Stomach (tissue), 8 donors: ENCODE measurements at regions not wholly inside any gene's neighbourhood (a gene's known extent, or its start where the extent isn't known, plus 50 kb on each side); places are given as distances from the start of the nearest gene placed in this dataset.

ENCODE experiments used
- DNase-seq, 2 donors: peaks; one replicate each; pipeline versions ENCODE4 v3.0.0 to v3.0.0-alpha.2; 2013 to 2019
- H3K27ac ChIP-seq, 5 donors: fragments of 200-600 bp in 4 of 5; sonication (generic) in 4 of 5; one replicate each; pipeline ENCODE4 v1.5.1; 2013 to 2019; ENCODE audit warnings: mild to moderate bottlenecking in 1 of 5, moderate library complexity in 1 of 5
- H3K27me3 ChIP-seq, 3 donors: fragments of 200-600 bp; sonication (generic); one replicate each; pipeline ENCODE4 v1.5.1; 2017 to 2019; ENCODE audit warnings: mixed run types in 1 of 3
- H3K36me3 ChIP-seq, 4 donors: fragments of 200-600 bp; sonication (generic); 1 replicate in 3 of 4; 2 replicates in 1 of 4; pipeline ENCODE4 v1.5.1; 2016 to 2019
- H3K4me1 ChIP-seq, 4 donors: fragments of 200-600 bp; sonication (generic); one replicate each; pipeline ENCODE4 v1.5.1; 2016 to 2019
- H3K4me3 ChIP-seq, 4 donors: fragments of 200-600 bp; sonication (generic) in 3 of 4; one replicate each; pipeline ENCODE4 v1.5.1; 2016 to 2019; ENCODE audit warnings: mild to moderate bottlenecking in 1 of 4
- H3K9me3 ChIP-seq, 4 donors: fragments of 200-600 bp; sonication (generic); one replicate each; pipeline ENCODE4 v1.5.1; 2016 to 2019
- CTCF ChIP-seq, 7 experiments: fragments of 450-650 bp in 4 of 7; fragments of 200-600 bp in 3 of 7; sonication (generic) in 3 of 7; IDR thresholded peaks; one replicate each; pipeline ENCODE4 v1.5.1; 2016 to 2019; ENCODE audit warnings: antibody characterized with exemption in 7 of 7, control low read depth in 2 of 7, mild to moderate bottlenecking in 1 of 7
- EP300 ChIP-seq: sonication (generic); formaldehyde crosslinking; IDR thresholded peaks from one replicate; pipeline ENCODE4 v1.6.1; 2017; ENCODE audit warnings: antibody characterized with exemption
- POLR2A ChIP-seq, 4 donors: fragments of 450-650 bp; IDR thresholded peaks; one replicate each; pipeline ENCODE4 v1.6.1; 2016; ENCODE audit warnings: antibody characterized with exemption in 4 of 4, control low read depth in 2 of 4, mild to moderate bottlenecking in 1 of 4, moderate library complexity in 1 of 4
- POLR2AphosphoS5 ChIP-seq, 3 donors: sonication (generic); formaldehyde crosslinking; IDR thresholded peaks; one replicate each; pipeline ENCODE4 v1.6.1; 2016; ENCODE audit warnings: antibody characterized with exemption in 3 of 3
- WGBS, 5 donors: extraction: QIAGEN DNeasy Blood & Tissue Kit in 3 of 5; methylation state at CpG; one replicate each; pipeline versions ENCODE4 v1.1.5 to v1.1.7; 2013 to 2018; 5-methylcytosine and 5-hydroxymethylcytosine counted together
- intact Hi-C: fragments of 100-400 bp; cut with DNase I; formaldehyde crosslinking; loops from one replicate; pipeline ENCODE4 v1.15.1; 2023; ENCODE audit warnings: low total_unique reads
- donor health status: healthy with polysubstance abuse.
- donor health status: Bipolar disorder and iron deficiency.
- donor health status: healthy.

- no peaks in the 10 kb centered on the region for H3K36me3 ChIP-seq
- H3K9me3 ChIP-seq: peaks cover 0 to 8% (median 0%) of the 10 kb centered on the region in 4 donors
- no peak for DNase-seq
- intact Hi-C loops: loop anchor here (10.0 kb wide), 1 partner anchor 90 kb away; no protein-coding TSS in a partner anchor
- no peaks in the 10 kb centered on the region for H3K4me1 ChIP-seq
- TF ChIP-seq EP300 (no peak), POLR2A (IDR thresholded peaks at IDR 0.05) (no peak), POLR2AphosphoS5 (IDR thresholded peaks at IDR 0.05) (no peak), CTCF (IDR thresholded peaks at IDR 0.05) (no peak)
- H3K27ac ChIP-seq: no peak overlapping the region
- WGBS, 5 donors: 70 to 77% (median 74%) methylated on average over 4 of the region's 4 CpGs
- H3K4me3 ChIP-seq: no peak overlapping the region
- no peaks in the 10 kb centered on the region for H3K27me3 ChIP-seq
These were observed 97.8 kb downstream of the CLDN1 start for GRCh38 chr3:190224456-190224855.

DNA sequence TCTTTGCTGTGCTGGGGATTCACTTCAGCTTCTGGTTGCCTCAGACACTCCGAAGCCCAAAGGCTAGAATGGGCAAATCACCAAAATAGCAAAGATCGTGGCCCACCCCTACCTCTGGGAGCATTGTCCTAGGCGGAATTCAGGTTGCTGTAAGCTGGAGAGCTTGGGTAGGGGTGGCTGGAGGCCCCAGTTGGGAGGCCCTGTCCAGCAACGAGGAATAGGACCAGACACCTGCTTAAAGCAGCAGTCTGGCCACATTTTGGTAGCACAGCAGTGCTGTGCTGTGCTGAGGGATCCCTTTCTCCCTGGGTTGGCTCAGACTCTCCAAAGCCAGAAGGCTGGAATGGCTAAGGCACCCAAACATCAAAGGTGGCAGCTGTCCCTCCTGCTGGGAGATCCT lies 99.3 kb downstream of the CLDN1 start:
- intact Hi-C loops: loop anchor here (10.0 kb wide), 1 partner anchor 92 kb away; no protein-coding TSS in a partner anchor
- no peaks in the 10 kb centered on the region for H3K4me1 ChIP-seq
- no peak overlapping the region for H3K27ac ChIP-seq
- peaks cover 0 to 8% (median 0%) of the 10 kb centered on the region in 4 donors for H3K9me3 ChIP-seq
- WGBS, 5 donors: 80 to 94% (median 89%) methylated on average over 3 to 4 of the region's 4 CpGs
- no peak for DNase-seq
- no peaks in the 10 kb centered on the region for H3K36me3 ChIP-seq
- no peak for TF ChIP-seq POLR2A (IDR thresholded peaks at IDR 0.05)
- TF ChIP-seq CTCF (IDR thresholded peaks at IDR 0.05): no peak
- TF ChIP-seq EP300: no peak
- no peak for TF ChIP-seq POLR2AphosphoS5 (IDR thresholded peaks at IDR 0.05)
- H3K4me3 ChIP-seq: no peak overlapping the region
- H3K27me3 ChIP-seq: no peaks in the 10 kb centered on the region

DNA sequence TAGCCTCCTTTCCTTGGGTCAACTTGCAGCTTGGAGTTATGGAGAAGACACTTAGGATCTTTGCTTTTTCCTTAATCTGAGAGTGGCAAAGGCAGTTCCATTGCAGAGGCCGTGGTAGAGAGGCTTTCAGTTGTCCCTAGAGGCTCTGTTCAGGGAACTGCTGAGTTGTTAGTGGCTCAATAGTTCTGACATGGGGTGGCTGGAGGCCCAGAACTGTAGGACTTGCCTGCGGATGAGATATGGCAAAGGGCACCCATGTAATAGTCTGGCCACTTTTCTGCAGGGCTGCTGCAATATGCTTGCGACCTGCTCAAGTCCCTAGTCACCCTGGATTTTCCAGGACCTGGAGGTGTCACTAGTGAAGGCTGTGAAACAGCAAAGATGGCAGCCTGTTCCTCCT lies 99.9 kb downstream of the CLDN1 start:
- DNase-seq: no peak
- WGBS, 5 donors: 85 to 97% (median 88%) methylated on average over 3 of the region's 3 CpGs
- Histone ChIP-seq H3K36me3 (no peaks in the 10 kb centered on the region), H3K9me3 (peaks cover 0 to 8% (median 0%) of the 10 kb centered on the region in 4 donors), H3K4me1 (no peaks in the 10 kb centered on the region), H3K27ac (no peak overlapping the region), H3K4me3 (no peak overlapping the region), H3K27me3 (no peaks in the 10 kb centered on the region)
- TF ChIP-seq EP300 (no peak), POLR2AphosphoS5 (IDR thresholded peaks at IDR 0.05) (no peak), CTCF (IDR thresholded peaks at IDR 0.05) (no peak), POLR2A (IDR thresholded peaks at IDR 0.05) (no peak)
- intact Hi-C loops: loop anchor here (10.0 kb wide), 1 partner anchor 92 kb away; no protein-coding TSS in a partner anchor

DNA sequence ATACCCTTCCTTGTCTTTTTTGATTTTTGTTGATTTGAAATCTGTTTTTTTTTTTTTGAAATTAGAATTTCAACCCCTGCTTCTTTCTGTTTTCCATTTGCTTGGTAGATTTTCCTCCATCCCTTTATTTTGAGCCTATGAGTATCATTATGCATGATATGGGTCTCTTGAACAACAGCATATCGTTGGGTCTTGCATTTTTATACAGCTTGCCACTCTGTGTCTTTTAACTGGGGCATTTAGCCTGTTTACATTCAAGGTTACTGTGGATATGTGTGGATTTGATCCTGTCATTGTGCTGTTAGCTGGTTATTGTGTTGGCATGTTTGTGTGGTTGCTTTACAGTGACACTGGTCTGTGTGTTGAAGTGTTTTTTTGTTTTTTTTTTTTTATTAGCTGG lies 99.7 kb upstream of the P3H2 start:
- Histone ChIP-seq H3K4me1 (no peaks in the 10 kb centered on the region), H3K27me3 (no peaks in the 10 kb centered on the region), H3K4me3 (no peak overlapping the region), H3K36me3 (no peaks in the 10 kb centered on the region), H3K27ac (no peak overlapping the region), H3K9me3 (peaks cover 0 to 8% (median 0%) of the 10 kb centered on the region in 4 donors)
- DNase-seq: no peak
- intact Hi-C loops: loop anchor here (10.0 kb wide), 1 partner anchor 94 kb away; no protein-coding TSS in a partner anchor
- TF ChIP-seq EP300 (no peak), CTCF (IDR thresholded peaks at IDR 0.05) (no peak), POLR2A (IDR thresholded peaks at IDR 0.05) (no peak), POLR2AphosphoS5 (IDR thresholded peaks at IDR 0.05) (no peak)
- WGBS, 5 donors: 78 to 100% (median 85%) methylated on average over 1 of the region's 1 CpG
